Prostate gland (tissue), 2 donors: ENCODE measurements at regions not wholly inside any gene's neighbourhood (a gene's known extent, or its start where the extent isn't known, plus 50 kb on each side); places are given as distances from the start of the nearest gene placed in this dataset.

Experiments used
- DNase-seq: peaks from one replicate; pipeline ENCODE4 v3.0.0-alpha.2; 2019; ENCODE audit warnings: low spot score
- H3K27ac ChIP-seq, 2 donors: fragments of 200-600 bp; sonication (generic); 2 replicates each; pipeline ENCODE4 v1.5.1; 2017 to 2019
- H3K27me3 ChIP-seq: fragments of 200-600 bp; sonication (generic); replicated peaks from 2 replicates; pipeline ENCODE4 v1.5.1; 2019; ENCODE audit not compliant: insufficient read depth
- H3K36me3 ChIP-seq, 2 donors: fragments of 200-600 bp; sonication (generic); 1 replicate in 1 of 2; 2 replicates in 1 of 2; pipeline versions ENCODE4 v1.5.1 to v1.8.1; 2017 to 2019
- H3K4me1 ChIP-seq: fragments of 200-600 bp; sonication (generic); replicated peaks from 2 replicates; pipeline ENCODE4 v1.5.1; 2019
- H3K4me3 ChIP-seq, 2 donors: fragments of 200-600 bp; sonication (generic); 2 replicates each; pipeline ENCODE4 v1.5.1; 2017 to 2019
- H3K9me3 ChIP-seq: fragments of 200-600 bp; sonication (generic); 2 replicates; pipeline ENCODE4 v1.5.1; 2017
- CTCF ChIP-seq, 4 experiments: fragments of 200-600 bp in 2 of 4; fragments of 450-650 bp in 2 of 4; sonication (generic) in 2 of 4; IDR thresholded peaks; 1 replicate in 3 of 4; 2 replicates in 1 of 4; pipeline ENCODE4 v1.5.1; 2016 to 2019; ENCODE audit warnings: antibody characterized with exemption in 4 of 4, mild to moderate bottlenecking in 2 of 4, moderate library complexity in 2 of 4
- POLR2A ChIP-seq: fragments of 450-650 bp; IDR thresholded peaks from one replicate; pipeline ENCODE4 v1.6.1; 2016; ENCODE audit warnings: antibody characterized with exemption, mild to moderate bottlenecking
- POLR2AphosphoS5 ChIP-seq: sonication (generic); formaldehyde crosslinking; IDR thresholded peaks from one replicate; pipeline ENCODE4 v1.6.1; 2017; ENCODE audit warnings: antibody characterized with exemption
- WGBS: methylation state at CpG from one replicate; pipeline ENCODE4 v1.1.5; 2018; 5-methylcytosine and 5-hydroxymethylcytosine counted together
- intact Hi-C: fragments of 100-400 bp; cut with DNase I; formaldehyde crosslinking; loops from one replicate; pipeline ENCODE4 v1.14.2; 2022

- 32% methylated on average over 7 of the region's 7 CpGs for WGBS
- no peak for TF ChIP-seq CTCF (IDR thresholded peaks at IDR 0.05)
- TF ChIP-seq POLR2AphosphoS5: no peak
- no peak for TF ChIP-seq POLR2A
- no peak for DNase-seq
- Histone ChIP-seq H3K27ac (no peak overlapping the region), H3K9me3 (no peaks in the 10 kb centered on the region), H3K4me1 (no peaks in the 10 kb centered on the region), H3K36me3 (no peaks in the 10 kb centered on the region), H3K27me3 (no peaks in the 10 kb centered on the region), H3K4me3 (no peak overlapping the region)
- intact Hi-C loops: no loop called here
Measured at GRCh38 chr9:81416476-81417298, 272.7 kb downstream of the TLE1 start.

- Histone ChIP-seq H3K27ac (no peak overlapping the region), H3K4me1 (no peaks in the 10 kb centered on the region), H3K27me3 (no peaks in the 10 kb centered on the region), H3K4me3 (no peak overlapping the region), H3K9me3 (no peaks in the 10 kb centered on the region), H3K36me3 (no peaks in the 10 kb centered on the region)
- no peak for DNase-seq
- 81% methylated on average over 1 of the region's 1 CpG for WGBS
- intact Hi-C loops: no loop called here
- no peak for TF ChIP-seq CTCF (IDR thresholded peaks at IDR 0.05)
- no peak for TF ChIP-seq POLR2AphosphoS5
- no peak for TF ChIP-seq POLR2A
Measured at GRCh38 chr9:81414836-81415235, 274.5 kb downstream of the TLE1 start.

GRCh38 chr9:81411961-81412360 lies 277.4 kb downstream of the TLE1 start:
- H3K27ac ChIP-seq: no peak overlapping the region
- TF ChIP-seq POLR2A (no peak), CTCF (IDR thresholded peaks at IDR 0.05) (no peak), POLR2AphosphoS5 (no peak)
- no peak overlapping the region for H3K4me3 ChIP-seq
- H3K4me1 ChIP-seq: no peaks in the 10 kb centered on the region
- DNase-seq: no peak
- 88% methylated on average over 1 of the region's 1 CpG for WGBS
- H3K9me3 ChIP-seq: no peaks in the 10 kb centered on the region
- no peaks in the 10 kb centered on the region for H3K36me3 ChIP-seq
- intact Hi-C loops: no loop called here
- H3K27me3 ChIP-seq: no peaks in the 10 kb centered on the region

- TF ChIP-seq POLR2AphosphoS5 (no peak), CTCF (IDR thresholded peaks at IDR 0.05) (no peak), POLR2A (no peak)
- DNase-seq: no peak
- Histone ChIP-seq H3K27me3 (no peaks in the 10 kb centered on the region), H3K9me3 (no peaks in the 10 kb centered on the region), H3K27ac (no peak overlapping the region), H3K36me3 (no peaks in the 10 kb centered on the region), H3K4me3 (no peak overlapping the region), H3K4me1 (no peaks in the 10 kb centered on the region)
- WGBS: 64% methylated on average over 4 of the region's 4 CpGs
- intact Hi-C loops: no loop called here
Measured at GRCh38 chr9:81410201-81410600, 279.1 kb downstream of the TLE1 start.

GRCh38 chr9:81408951-81409350 lies 280.4 kb downstream of the TLE1 start:
- Histone ChIP-seq H3K36me3 (no peaks in the 10 kb centered on the region), H3K4me1 (no peaks in the 10 kb centered on the region), H3K27ac (no peak overlapping the region), H3K27me3 (no peaks in the 10 kb centered on the region), H3K9me3 (no peaks in the 10 kb centered on the region), H3K4me3 (no peak overlapping the region)
- TF ChIP-seq CTCF (IDR thresholded peaks at IDR 0.05) (no peak), POLR2AphosphoS5 (no peak), POLR2A (no peak)
- intact Hi-C loops: no loop called here
- DNase-seq: no peak
